ENCODE measurements at regions not wholly inside any gene's neighbourhood (a gene's known extent, or its start where the extent isn't known, plus 50 kb on each side); places are given as distances from the start of the nearest gene placed in this dataset.

- H3K4me3 ChIP-seq: no peak overlapping the region
- intact Hi-C loops (cut with DNase I): no loop called here
- H3K27me3 ChIP-seq: no peaks in the 10 kb centered on the region
- no peak for TF ChIP-seq CTCF (IDR thresholded peaks at IDR 0.05)
- ATAC-seq (no peak), DNase-seq (no peak)
- H3K27ac ChIP-seq: no peak overlapping the region
- H3K9me3 ChIP-seq: no peaks in the 10 kb centered on the region
- no peaks in the 10 kb centered on the region for H3K4me1 ChIP-seq
- H3K36me3 ChIP-seq: no peaks in the 10 kb centered on the region
These were observed 339.5 kb upstream of the ADAMTS9 start for GRCh38 chr3:65027335-65027734.

DNA sequence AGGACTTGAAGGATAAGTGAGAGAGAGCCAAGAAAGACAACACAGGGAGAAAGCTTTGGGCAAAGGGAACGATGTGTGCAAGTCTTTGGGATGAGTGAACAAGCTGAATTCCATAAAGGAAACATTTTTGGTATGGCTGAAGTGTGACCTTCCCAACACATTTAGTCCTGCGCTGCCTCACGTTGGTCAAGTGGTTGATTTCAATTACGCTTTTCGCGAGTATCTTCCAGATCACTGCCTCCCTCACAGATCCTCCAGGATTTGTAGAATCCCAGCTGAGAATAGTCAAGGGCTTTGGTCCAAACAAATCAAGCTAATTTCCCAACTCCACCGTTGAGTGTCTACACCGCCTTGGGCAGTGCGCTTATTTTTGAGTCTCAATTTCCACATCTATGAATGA lies 338.4 kb upstream of the ADAMTS9 start:
- Histone ChIP-seq H3K36me3 (no peaks in the 10 kb centered on the region), H3K27me3 (no peaks in the 10 kb centered on the region), H3K9me3 (no peaks in the 10 kb centered on the region), H3K27ac (no peak overlapping the region), H3K4me3 (no peak overlapping the region), H3K4me1 (no peaks in the 10 kb centered on the region)
- intact Hi-C loops (cut with DNase I): no loop called here
- DNase-seq (no peak), ATAC-seq (no peak)
- TF ChIP-seq CTCF (IDR thresholded peaks at IDR 0.05): no peak

GRCh38 chr3:65024148-65024547 lies 336.3 kb upstream of the ADAMTS9 start:
- intact Hi-C loops (cut with DNase I): no loop called here
- Histone ChIP-seq H3K27ac (no peak overlapping the region), H3K27me3 (no peaks in the 10 kb centered on the region), H3K9me3 (no peaks in the 10 kb centered on the region), H3K36me3 (no peaks in the 10 kb centered on the region), H3K4me1 (no peaks in the 10 kb centered on the region), H3K4me3 (no peak overlapping the region)
- TF ChIP-seq CTCF (IDR thresholded peaks at IDR 0.05): no peak
- DNase-seq (peak in 1 of 4 donors; percentile 39), ATAC-seq (no peak)

GRCh38 chr3:65020281-65021160 lies 332.7 kb upstream of the ADAMTS9 start:
- H3K9me3 ChIP-seq: no peaks in the 10 kb centered on the region
- H3K27ac ChIP-seq: no peak overlapping the region
- ATAC-seq: no peak
- intact Hi-C loops (cut with DNase I): no loop called here
- H3K4me1 ChIP-seq: no peaks in the 10 kb centered on the region
- TF ChIP-seq CTCF (IDR thresholded peaks at IDR 0.05): no peak
- no peaks in the 10 kb centered on the region for H3K27me3 ChIP-seq
- no peak for DNase-seq
- no peak overlapping the region for H3K4me3 ChIP-seq
- no peaks in the 10 kb centered on the region for H3K36me3 ChIP-seq

DNA sequence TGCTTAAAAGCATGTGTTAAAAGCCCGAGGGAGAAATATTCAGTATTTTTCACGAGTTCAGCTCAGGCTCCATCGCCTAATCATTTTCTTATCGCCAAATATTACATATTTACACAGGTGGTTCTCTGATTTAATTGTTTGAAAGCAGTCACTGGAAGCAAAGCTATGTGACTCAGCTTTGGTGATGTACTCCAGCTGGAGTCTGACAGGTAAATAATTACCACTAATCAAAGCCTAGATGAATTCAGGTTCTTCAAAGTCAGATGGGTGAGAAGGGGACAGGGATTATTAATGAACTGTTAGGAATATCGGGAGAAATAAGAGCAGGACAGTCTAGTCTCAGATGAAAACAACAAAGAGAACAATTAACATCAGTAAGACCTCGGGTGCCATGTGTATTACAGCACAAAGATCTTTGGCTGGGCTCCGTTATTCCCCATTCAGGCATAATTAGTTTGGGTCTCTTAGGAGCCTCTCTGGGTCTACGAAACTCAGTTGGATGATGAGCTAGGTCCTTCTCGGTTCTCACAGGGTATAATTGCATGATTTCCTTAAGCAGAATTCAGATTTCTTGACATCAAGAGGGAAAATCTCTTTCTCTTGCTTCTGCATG lies 331.7 kb upstream of the ADAMTS9 start:
- no peak overlapping the region for H3K27ac ChIP-seq
- ATAC-seq (peak; percentile 29), DNase-seq (no peak)
- intact Hi-C loops (cut with DNase I): no loop called here
- H3K4me1 ChIP-seq: no peaks in the 10 kb centered on the region
- H3K36me3 ChIP-seq: no peaks in the 10 kb centered on the region
- no peaks in the 10 kb centered on the region for H3K27me3 ChIP-seq
- no peaks in the 10 kb centered on the region for H3K9me3 ChIP-seq
- TF ChIP-seq CTCF (IDR thresholded peaks at IDR 0.05): no peak
- no peak overlapping the region for H3K4me3 ChIP-seq
